NCI-H526 (cell line): ENCODE measurements at regions not wholly inside any gene's neighbourhood (a gene's known extent, or its start where the extent isn't known, plus 50 kb on each side); places are given as distances from the start of the nearest gene placed in this dataset.

Experiments used
- DNase-seq, 2 experiments: peaks; one replicate each; lab custom pipeline; 2025; lab: John Stamatoyannopoulos, UW

- DNase-seq = no peak
Measured at GRCh38 chr10:88169037-88169319, 305.6 kb downstream of the PTEN start.

GRCh38 chr10:88170628-88171027, 307.2 kb downstream of the PTEN start:
- no peak for DNase-seq

- DNase-seq = peak in 1 of 2 experiments; percentile 8
Measured at GRCh38 chr10:88172159-88172558, 308.7 kb downstream of the PTEN start.

- DNase-seq = no peak
Measured at GRCh38 chr10:88174391-88174790, 311.0 kb downstream of the PTEN start.

- DNase-seq = no peak
Measured at GRCh38 chr10:88178758-88179157, 315.3 kb downstream of the PTEN start.

GRCh38 chr10:88179831-88180230, 316.4 kb downstream of the PTEN start:
- no peak for DNase-seq

- DNase-seq = no peak
Measured at GRCh38 chr10:88181902-88182600, 318.6 kb downstream of the PTEN start.

- DNase-seq = no peak
Measured at GRCh38 chr10:88182601-88182930, 319.1 kb downstream of the PTEN start.

- DNase-seq = no peak
Measured at GRCh38 chr10:88184543-88185297, 321.3 kb downstream of the PTEN start.

- DNase-seq = no peak
Measured at GRCh38 chr10:88185830-88186229, 322.4 kb downstream of the PTEN start.

- no peak for DNase-seq
Measured at GRCh38 chr10:88186335-88186734, 322.9 kb downstream of the PTEN start.

GRCh38 chr10:88187472-88187871, 324.0 kb downstream of the PTEN start:
- DNase-seq = no peak

- no peak for DNase-seq
Measured at GRCh38 chr10:88190123-88190522, 326.7 kb downstream of the PTEN start.

- no peak for DNase-seq
Measured at GRCh38 chr10:88190540-88191235, 327.3 kb downstream of the PTEN start.

GRCh38 chr10:88193018-88193417, 329.6 kb downstream of the PTEN start:
- DNase-seq = no peak

GRCh38 chr10:88194041-88194887, 330.8 kb downstream of the PTEN start:
- no peak for DNase-seq

- no peak for DNase-seq
Measured at GRCh38 chr10:88194961-88195367, 331.5 kb downstream of the PTEN start.

- no peak for DNase-seq
Measured at GRCh38 chr10:88195841-88196240, 332.4 kb downstream of the PTEN start.

- DNase-seq = no peak
Measured at GRCh38 chr10:88196291-88196690, 332.9 kb downstream of the PTEN start.

- DNase-seq = no peak
Measured at GRCh38 chr10:88198023-88198422, 334.6 kb downstream of the PTEN start.

GRCh38 chr10:88200312-88201032, 337.0 kb downstream of the PTEN start:
- DNase-seq = no peak
